GM18498 (cell line): ENCODE measurements at regions not wholly inside any gene's neighbourhood (a gene's known extent, or its start where the extent isn't known, plus 50 kb on each side); places are given as distances from the start of the nearest gene placed in this dataset.
"Not testable (repeated sequence)": the region's sequence is repeated elsewhere in the genome, so short reads cannot be mapped to it uniquely, and the experiment has no call there.

ENCODE experiments used
- ATAC-seq: cut with Tn5 transposase; IDR thresholded peaks from one replicate; pipeline ENCODE4 v1.9.1; 2021; ENCODE audit warnings: mild to moderate bottlenecking, moderate library complexity; ENCODE audit not compliant: unreplicated experiment

- ATAC-seq, result no peak
These were observed 115.4 kb upstream of the ERG start for GRCh38 chr21:38613686-38614085.

DNA sequence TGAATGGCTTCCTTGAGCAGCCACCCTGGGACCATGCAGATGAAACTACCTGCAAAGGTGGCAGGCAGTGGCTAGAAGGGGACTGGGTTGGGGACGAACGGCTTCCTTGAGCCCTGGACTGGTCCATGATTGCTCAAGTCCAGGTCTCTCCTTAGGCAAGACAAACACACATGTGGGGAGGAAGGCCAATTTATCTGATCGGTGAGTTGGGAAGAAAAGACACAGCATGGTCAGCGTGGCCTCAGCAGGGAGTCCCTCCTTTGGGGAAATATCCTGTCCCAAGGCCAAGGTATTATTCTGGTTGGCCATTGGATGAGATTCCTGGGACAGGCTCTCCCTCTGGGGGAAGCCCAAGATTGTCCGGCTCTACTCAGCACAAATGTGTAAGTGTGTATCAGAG, 116.3 kb upstream of the ERG start:
- ATAC-seq, result no peak

- ATAC-seq, result no peak
These were observed 121.2 kb upstream of the ERG start for GRCh38 chr21:38619480-38619879.

GRCh38 chr21:38619992-38620479, 121.8 kb upstream of the ERG start:
- ATAC-seq, result no peak

- ATAC-seq, result no peak
These were observed 122.9 kb upstream of the ERG start for GRCh38 chr21:38621132-38621531.

- ATAC-seq, result no peak
These were observed 124.0 kb upstream of the ERG start for GRCh38 chr21:38622081-38622826.

GRCh38 chr21:38622827-38623209, 124.5 kb upstream of the ERG start:
- no peak for ATAC-seq

- no peak for ATAC-seq
These were observed 125.3 kb upstream of the ERG start for GRCh38 chr21:38623552-38623951.

- ATAC-seq, result no peak
These were observed 126.7 kb upstream of the ERG start for GRCh38 chr21:38625000-38625399.

- no peak for ATAC-seq
These were observed 128.0 kb upstream of the ERG start for GRCh38 chr21:38626306-38626705.

DNA sequence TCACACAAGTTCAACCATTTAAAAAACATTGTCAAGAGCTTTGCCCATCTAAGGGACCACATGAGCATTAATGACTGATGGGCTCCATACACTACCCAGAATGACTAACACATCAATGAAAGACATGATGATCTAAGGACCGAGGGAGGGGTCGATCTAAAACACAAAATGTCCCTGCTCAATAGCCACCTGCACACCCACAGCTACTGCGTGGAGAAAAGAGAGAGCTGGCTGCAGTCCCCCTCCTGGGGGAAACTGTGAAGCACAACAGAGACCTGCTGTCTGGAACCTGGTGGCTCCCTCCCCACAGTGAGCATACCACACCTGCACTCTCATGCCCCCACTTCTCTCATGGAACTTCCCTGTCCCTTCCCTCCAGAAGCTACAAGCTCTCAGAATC, 130.1 kb upstream of the ERG start:
- ATAC-seq, result no peak

DNA sequence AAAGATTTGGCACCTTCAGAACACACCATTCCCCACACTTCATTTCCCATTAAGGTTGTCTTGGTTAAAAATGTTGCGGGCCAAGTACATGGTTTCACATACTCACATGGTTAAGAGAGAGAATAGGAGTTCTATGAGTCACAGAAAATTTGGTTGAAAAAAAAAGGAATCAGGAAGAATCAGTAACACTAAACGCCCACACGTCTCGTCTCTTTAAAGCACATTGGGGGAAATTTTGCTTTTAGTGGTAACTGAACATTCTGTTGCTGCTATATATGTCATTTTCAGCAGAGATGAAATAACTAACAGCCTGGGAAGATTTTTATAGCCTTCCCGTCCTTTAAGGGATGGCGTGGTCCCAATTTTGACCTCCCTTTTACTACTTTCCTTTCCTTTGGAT, 132.9 kb upstream of the ERG start:
- no peak for ATAC-seq

- no peak for ATAC-seq
These were observed 133.4 kb upstream of the ERG start for GRCh38 chr21:38631676-38632075.

DNA sequence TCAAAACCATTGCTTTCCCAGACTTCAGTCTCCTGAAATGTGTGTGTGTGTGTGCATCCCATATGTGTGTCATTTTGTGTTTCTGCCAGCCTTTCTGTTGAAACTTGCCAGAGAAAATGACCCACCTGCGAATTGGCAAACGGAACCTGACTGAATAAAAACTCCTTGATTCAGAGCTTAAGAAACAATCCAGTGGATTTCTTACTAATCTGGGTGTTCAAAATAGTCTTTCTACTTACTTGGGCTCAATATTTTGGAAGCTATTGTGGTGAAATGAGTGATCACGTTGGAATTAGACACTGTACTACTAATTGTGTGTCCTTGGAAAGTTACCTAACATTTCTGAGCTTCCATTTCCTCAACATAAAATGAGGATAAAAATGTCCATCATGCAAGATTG, 138.9 kb upstream of the ERG start:
- no peak for ATAC-seq

GRCh38 chr21:38639571-38640354, 141.5 kb upstream of the ERG start:
- ATAC-seq, result no peak

GRCh38 chr21:38640355-38640742, 142.1 kb upstream of the ERG start:
- ATAC-seq, result not testable (repeated sequence)

GRCh38 chr21:38643404-38644023, 145.2 kb upstream of the ERG start:
- ATAC-seq, result no peak

DNA sequence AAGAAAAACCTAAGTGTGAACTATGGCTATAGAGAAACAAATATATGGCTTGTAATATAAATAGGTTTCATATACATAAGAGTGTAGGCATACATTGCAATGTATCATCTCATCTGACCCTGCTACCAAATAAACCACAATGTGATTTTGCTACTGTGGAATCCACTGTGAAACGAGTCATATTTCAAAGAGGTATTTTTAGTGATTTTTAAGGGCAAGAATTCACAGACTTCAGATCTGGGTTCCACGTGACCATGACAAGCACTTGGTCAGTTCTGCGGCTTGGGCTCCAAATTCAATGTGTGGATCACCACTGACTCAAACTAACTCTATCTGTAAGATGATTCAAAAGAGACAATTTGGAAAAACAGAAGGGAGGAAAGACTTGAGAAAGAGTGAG, 147.0 kb upstream of the ERG start:
- no peak for ATAC-seq

GRCh38 chr21:38646213-38646837, 148.0 kb upstream of the ERG start:
- ATAC-seq, result no peak

- no peak for ATAC-seq
These were observed 150.8 kb upstream of the ERG start for GRCh38 chr21:38649120-38649519.

GRCh38 chr21:38651570-38651969, 153.3 kb upstream of the ERG start:
- no peak for ATAC-seq
